ENCODE measurements at regions not wholly inside any gene's neighbourhood (a gene's known extent, or its start where the extent isn't known, plus 50 kb on each side); places are given as distances from the start of the nearest gene placed in this dataset.
"Not testable (repeated sequence)": the region's sequence is repeated elsewhere in the genome, so short reads cannot be mapped to it uniquely, and the experiment has no call there.

DNA sequence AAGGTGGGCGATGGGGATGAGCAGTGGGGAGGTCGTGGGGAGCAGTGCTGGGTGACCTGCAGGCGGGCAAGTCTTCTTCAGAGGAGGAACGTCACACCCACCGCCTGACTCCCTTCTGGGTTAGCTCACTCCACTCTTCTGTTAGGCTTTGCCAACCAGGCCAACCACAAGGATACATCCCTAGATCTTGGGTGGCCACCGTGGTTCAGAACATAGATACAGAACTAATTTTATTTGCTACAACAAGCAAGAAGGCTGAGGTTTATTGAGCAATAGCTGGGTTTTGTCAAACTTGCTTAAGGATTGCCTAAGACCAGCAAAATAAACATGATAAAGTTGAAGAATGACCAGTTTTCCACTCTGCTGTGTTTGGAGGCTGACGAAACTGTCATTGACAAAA is 109.4 kb downstream of the DACT1 start (continued):
- TF ChIP-seq EZH2 (IDR thresholded peaks at IDR 0.05; ENCODE audit: borderline replicate concordance, control insufficient read depth, low read depth, low read length) (no peak), WRNIP1 (IDR thresholded peaks at IDR 0.05; ENCODE audit: borderline replicate concordance, low read depth, low read length) (no peak), POLR2AphosphoS2 (IDR thresholded peaks at IDR 0.05; ENCODE audit: low read depth, low read length) (no peak)
- TF ChIP-seq, protein P1, sequence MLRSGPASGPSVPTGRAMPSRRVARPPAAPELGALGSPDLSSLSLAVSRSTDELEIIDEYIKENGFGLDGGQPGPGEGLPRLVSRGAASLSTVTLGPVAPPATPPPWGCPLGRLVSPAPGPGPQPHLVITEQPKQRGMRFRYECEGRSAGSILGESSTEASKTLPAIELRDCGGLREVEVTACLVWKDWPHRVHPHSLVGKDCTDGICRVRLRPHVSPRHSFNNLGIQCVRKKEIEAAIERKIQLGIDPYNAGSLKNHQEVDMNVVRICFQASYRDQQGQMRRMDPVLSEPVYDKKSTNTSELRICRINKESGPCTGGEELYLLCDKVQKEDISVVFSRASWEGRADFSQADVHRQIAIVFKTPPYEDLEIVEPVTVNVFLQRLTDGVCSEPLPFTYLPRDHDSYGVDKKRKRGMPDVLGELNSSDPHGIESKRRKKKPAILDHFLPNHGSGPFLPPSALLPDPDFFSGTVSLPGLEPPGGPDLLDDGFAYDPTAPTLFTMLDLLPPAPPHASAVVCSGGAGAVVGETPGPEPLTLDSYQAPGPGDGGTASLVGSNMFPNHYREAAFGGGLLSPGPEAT (IDR thresholded peaks at IDR 0.05; ENCODE audit: low read depth): no peak

DNA sequence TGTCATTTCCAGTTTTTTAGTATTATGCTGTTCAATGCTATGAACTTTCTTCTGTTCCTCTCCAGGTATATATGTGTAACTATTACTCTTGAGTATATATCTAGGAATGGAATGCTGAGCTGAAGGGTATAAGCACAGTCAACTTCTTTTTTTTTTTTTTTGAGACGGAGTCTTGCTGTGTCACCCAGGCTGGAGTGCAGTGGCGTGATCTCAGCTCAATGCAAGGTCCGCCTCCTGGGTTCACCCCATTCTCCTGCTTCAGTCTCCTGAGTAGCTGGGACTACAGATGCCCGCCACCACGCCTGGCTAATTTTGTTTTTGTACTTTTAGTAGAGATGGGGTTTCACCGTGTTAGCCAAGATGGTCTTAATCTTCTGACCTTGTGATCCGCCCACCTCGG is 110.5 kb downstream of the DACT1 start:
- RAD21 ChIA-PET (ENCODE audit: unreplicated experiment): interaction anchor here (1.3 kb wide), 1 partner anchor 47 kb away, joined by 3 read pairs; no protein-coding TSS in a partner anchor
- H3K27me3 ChIP-seq (replicated peaks in 1 of 2; ENCODE audit: control insufficient read depth in 2 of 2, insufficient read depth in 2 of 2, low read length in 1 of 2): not testable (repeated sequence)
- intact Hi-C loops (cut with micrococcal nuclease; ENCODE audit: unreplicated experiment): loop anchor here (2.0 to 5.0 kb wide), 2 partner anchors 107 to 209 kb away; no protein-coding TSS in a partner anchor

More for the DNA sequence above, 110.5 kb downstream of the DACT1 start:
- BruUV-seq (replicated peaks); H3K4me3 ChIP-seq; H3K79me2 ChIP-seq (ENCODE audit: control insufficient read depth, insufficient read depth, low read length); H3K27ac ChIP-seq (ENCODE audit: control insufficient read depth, insufficient read depth); H3K4me1 ChIP-seq (ENCODE audit: control insufficient read depth, insufficient read depth, low read length); H4K20me1 ChIP-seq (ENCODE audit: control insufficient read depth, insufficient read depth); H3K9me3 ChIP-seq (replicated peaks; ENCODE audit: control insufficient read depth, insufficient read depth, low read length); H3K36me3 ChIP-seq (ENCODE audit: control insufficient read depth in 2 of 2, insufficient read depth in 2 of 2, low read length in 1 of 2); DNase-seq (ENCODE audit: low read depth, low spot score); H2AFZ ChIP-seq (ENCODE audit: control insufficient read depth, low read depth, low read length); H3K4me2 ChIP-seq (ENCODE audit: control insufficient read depth, insufficient read depth); ATAC-seq; in situ Hi-C loops (cut with MboI); FAIRE-seq; H3K9ac ChIP-seq (ENCODE audit: control insufficient read depth, insufficient read depth, low read length): not testable (repeated sequence)
- ChIA-PET SMC1A (ENCODE audit: uncharacterized antibody, unreplicated experiment) (interaction anchor here (0.7 to 12.2 kb wide), 8 partner anchors 8 to 110 kb away, joined by 3 to 112 read pairs (median 3); no protein-coding TSS in a partner anchor), POLR2A (interaction anchor here (0.7 kb wide), 1 partner anchor 51 kb away, joined by 3 read pairs; no protein-coding TSS in a partner anchor), CTCF (interaction anchor here (0.7 to 2.1 kb wide), 2 partner anchors 47 to 49 kb away, joined by 4 to 6 read pairs; no protein-coding TSS in a partner anchor)
- 60% methylated on average over 8 of the region's 8 CpGs for WGBS (ENCODE audit: insufficient coverage, insufficient replicate concordance, low lambda C conversion rate, missing lambda C conversion rate)

Data from GM12878 (cell line).